ENCODE measurements at regions not wholly inside any gene's neighbourhood (a gene's known extent, or its start where the extent isn't known, plus 50 kb on each side); places are given as distances from the start of the nearest gene placed in this dataset.

DNA sequence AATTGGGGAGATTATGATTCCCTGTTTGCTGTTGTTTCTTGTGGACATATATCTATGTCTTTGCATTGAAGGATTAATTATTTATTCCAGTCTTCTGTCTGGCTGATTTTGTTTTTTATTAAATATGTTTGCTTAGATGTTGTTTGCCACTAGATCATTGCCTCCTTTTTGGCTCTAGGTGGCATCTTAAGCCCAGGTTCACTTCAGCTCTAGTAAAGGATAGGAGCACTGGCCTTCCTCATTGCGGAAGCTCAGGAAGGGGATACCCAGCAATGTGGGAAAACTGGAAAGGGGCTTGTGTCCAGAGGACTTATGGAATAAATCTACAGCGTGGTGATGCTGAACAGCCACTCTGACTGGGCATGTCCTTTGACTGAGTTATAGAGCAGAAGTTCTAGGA lies 821.6 kb downstream of the PDCD6IP start:
- TF ChIP-seq, protein P1, sequence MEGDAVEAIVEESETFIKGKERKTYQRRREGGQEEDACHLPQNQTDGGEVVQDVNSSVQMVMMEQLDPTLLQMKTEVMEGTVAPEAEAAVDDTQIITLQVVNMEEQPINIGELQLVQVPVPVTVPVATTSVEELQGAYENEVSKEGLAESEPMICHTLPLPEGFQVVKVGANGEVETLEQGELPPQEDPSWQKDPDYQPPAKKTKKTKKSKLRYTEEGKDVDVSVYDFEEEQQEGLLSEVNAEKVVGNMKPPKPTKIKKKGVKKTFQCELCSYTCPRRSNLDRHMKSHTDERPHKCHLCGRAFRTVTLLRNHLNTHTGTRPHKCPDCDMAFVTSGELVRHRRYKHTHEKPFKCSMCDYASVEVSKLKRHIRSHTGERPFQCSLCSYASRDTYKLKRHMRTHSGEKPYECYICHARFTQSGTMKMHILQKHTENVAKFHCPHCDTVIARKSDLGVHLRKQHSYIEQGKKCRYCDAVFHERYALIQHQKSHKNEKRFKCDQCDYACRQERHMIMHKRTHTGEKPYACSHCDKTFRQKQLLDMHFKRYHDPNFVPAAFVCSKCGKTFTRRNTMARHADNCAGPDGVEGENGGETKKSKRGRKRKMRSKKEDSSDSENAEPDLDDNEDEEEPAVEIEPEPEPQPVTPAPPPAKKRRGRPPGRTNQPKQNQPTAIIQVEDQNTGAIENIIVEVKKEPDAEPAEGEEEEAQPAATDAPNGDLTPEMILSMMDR (IDR thresholded peaks at IDR 0.05; ENCODE audit: low read depth, low read length, missing control alignments), result no peak
- no peak overlapping the region for H3K4me3 ChIP-seq (ENCODE audit: low read depth, low read length)
- DNase-seq (ENCODE audit: low read depth), result no peak

DNA sequence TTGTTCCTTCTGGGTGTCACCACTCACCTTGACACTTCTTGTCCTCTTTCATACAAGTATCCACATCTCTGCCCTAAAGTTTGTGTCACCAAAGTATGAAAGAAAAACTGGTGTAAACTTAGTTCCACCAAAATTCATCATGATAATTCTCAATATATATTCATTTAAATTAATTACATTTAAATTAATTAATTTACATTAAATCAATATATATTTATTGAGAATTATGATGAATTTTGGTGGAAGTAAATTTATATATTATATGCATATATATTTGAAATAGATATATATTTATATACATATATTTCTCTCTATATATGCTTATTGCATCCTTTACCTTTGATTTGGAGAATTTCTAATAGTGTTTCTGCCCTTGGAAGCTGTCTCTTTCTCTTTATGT lies 828.3 kb downstream of the PDCD6IP start:
- H3K4me3 ChIP-seq (ENCODE audit: low read depth, low read length), result no peak overlapping the region
- DNase-seq (ENCODE audit: low read depth), result no peak
- TF ChIP-seq, protein P1 (IDR thresholded peaks at IDR 0.05; ENCODE audit: low read depth, low read length, missing control alignments), result no peak

DNA sequence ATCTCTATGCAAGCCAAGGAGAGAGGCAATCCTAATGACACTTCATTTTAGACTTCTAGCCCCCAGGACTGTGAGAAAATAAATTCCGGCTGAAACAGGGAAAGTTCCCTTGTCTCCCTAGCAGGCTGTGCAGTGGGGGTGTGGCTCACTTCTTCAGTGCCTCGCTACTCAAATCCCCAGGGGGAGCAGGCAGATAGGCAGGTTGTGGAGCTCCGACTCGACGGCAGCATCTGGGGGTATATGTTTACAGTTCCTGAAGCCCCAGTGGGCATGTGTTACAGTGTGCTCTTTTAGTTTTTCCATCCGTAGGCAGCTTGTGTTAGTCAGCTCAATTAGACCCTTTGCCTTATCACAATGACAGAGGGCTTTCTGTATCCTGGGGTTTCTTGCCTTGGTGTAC lies 836.5 kb downstream of the PDCD6IP start:
- H3K4me3 ChIP-seq (ENCODE audit: low read depth, low read length), result no peak overlapping the region
- no peak for DNase-seq (ENCODE audit: low read depth)
- TF ChIP-seq, protein P1 (IDR thresholded peaks at IDR 0.05; ENCODE audit: low read depth, low read length, missing control alignments), result no peak

DNA sequence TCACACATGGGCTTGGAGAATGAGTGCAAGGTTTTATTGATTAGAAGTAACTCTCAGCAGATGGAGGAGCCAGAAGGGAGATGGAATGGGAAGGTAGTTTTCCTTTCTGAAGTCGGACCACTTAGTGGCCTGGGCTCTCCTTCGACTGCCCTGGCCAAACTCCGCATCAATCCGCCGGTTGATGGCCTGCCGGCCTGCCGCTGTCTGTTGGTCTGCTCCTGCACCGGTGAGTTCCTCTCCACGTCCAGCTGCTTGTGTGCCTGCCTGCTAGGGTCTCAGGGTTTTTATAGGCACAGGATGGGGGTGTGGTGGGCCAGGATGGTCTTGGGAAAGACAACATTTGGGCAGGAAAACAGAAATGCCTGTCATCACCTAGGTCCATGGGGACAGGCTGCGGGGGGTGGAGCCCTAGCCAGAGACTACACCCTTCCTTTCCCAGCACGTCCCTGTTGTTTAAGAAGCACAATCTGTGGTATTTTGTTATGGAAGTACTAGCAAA lies 837.0 kb downstream of the PDCD6IP start:
- DNase-seq (ENCODE audit: low read depth), result no peak
- no peak overlapping the region for H3K4me3 ChIP-seq (ENCODE audit: low read depth, low read length)
- TF ChIP-seq, protein P1 (IDR thresholded peaks at IDR 0.05; ENCODE audit: low read depth, low read length, missing control alignments), result no peak

DNA sequence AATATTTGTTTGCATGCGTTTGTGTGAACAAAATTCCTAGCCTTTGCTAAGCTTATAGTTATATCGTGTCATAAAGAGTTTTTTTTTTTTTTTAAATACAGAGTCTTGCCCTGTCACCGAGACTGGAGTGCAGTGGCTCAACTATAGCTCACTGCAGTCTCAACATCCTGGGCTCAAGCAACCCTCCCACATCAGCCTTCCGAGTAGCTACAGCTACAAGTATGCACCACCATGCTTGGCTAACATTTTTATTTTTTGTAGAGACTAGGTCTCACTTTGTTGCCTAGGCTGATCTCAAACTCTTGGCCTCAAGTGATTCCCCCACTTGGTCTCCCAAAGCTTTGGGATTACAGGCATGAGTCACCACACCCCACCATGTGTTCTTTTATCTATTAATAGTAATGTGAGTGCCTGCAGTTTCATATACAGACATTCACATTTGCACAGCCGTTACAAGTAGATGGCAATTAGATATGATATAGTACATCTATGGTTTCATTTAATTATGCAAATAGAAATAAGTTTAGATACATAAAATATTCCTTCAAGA lies 848.6 kb downstream of the PDCD6IP start:
- DNase-seq (ENCODE audit: low read depth), result no peak
- H3K4me3 ChIP-seq (ENCODE audit: low read depth, low read length), result no peak overlapping the region
- TF ChIP-seq, protein P1 (IDR thresholded peaks at IDR 0.05; ENCODE audit: low read depth, low read length, missing control alignments), result no peak

DNA sequence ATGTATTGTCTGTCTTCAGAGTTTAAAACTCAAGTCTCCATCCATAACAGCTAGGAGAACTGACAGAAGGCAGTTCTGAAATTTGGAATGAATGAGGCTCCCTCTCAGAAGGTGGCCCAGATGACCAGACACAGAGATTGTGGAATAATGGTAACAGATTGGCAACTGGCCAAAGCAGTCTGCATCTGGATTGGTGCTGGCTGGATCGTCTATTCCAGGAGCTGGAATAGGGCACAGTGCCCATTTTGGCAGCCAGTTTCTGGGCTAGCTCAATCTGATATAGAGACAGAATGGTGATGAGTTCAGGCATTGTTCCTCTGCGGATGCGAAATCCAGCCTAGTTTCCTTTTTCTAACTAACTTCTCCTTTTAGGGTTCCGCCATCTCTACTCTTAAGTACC lies 851.7 kb downstream of the PDCD6IP start:
- DNase-seq (ENCODE audit: low read depth), result no peak

More for the DNA sequence above, 851.7 kb downstream of the PDCD6IP start:
- TF ChIP-seq, protein P1 (IDR thresholded peaks at IDR 0.05; ENCODE audit: low read depth, low read length, missing control alignments), result no peak
- no peak overlapping the region for H3K4me3 ChIP-seq (ENCODE audit: low read depth, low read length)

Measured in GM12864 (cell line).